Panc1 (cell line): ENCODE measurements at regions not wholly inside any gene's neighbourhood (a gene's known extent, or its start where the extent isn't known, plus 50 kb on each side); places are given as distances from the start of the nearest gene placed in this dataset.

Experiments
- POLR2AphosphoS5 ChIP-seq: IDR thresholded peaks from 2 replicates; pipeline ENCODE4 v1.6.1; 2012; ENCODE audit warnings: mild to moderate bottlenecking, low read depth, low read length, moderate library complexity
- SIN3A ChIP-seq: IDR thresholded peaks from 2 replicates; pipeline ENCODE4 v1.6.1; 2012; ENCODE audit warnings: low read depth, mild to moderate bottlenecking, low read length, moderate library complexity, borderline replicate concordance; ENCODE audit not compliant: insufficient read depth
- TCF7L2 ChIP-seq: IDR thresholded peaks from 2 replicates; pipeline ENCODE4 v1.6.1; 2011; ENCODE audit warnings: mild to moderate bottlenecking, low read depth, low read length, inconsistent platforms
- TF ChIP-seq, protein P1 (sequence below): fragments of 450-650 bp; IDR thresholded peaks from 2 replicates; pipeline ENCODE4 v1.5.1; 2017; ENCODE audit warnings: mild to moderate bottlenecking
- TF ChIP-seq, protein P2 (sequence below), 2 experiments: IDR thresholded peaks; 2 replicates each; pipeline ENCODE4 v1.6.1; 2011 to 2012; ENCODE audit warnings: low read depth in 2 of 2, control low read depth in 1 of 2, low read length in 1 of 2, mild to moderate bottlenecking in 1 of 2, moderate library complexity in 1 of 2; ENCODE audit not compliant: insufficient read depth in 1 of 2

DNA sequence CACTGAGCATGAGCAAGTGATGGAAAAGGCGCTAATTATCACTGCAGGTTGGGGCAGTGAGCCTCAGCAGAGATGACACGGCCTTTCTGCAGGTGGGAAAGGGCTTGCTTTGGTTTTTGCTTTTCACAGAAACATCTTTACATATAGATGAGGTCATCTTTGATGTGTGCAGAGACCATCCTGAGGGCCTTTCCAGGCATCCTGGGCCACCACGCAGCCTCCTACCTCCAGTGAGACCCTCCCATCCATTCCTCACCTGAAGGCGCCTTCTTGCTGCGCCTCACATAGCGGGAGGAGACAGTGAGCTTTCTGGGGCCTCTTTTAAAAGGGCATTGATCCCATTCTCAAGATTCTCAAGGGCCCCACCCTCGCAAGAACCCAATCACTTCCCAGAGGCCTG lies 235.3 kb upstream of the RAB6C start:
- TF ChIP-seq POLR2AphosphoS5 (no peak), SIN3A (no peak), TCF7L2 (no peak)
- TF ChIP-seq, protein P1, sequence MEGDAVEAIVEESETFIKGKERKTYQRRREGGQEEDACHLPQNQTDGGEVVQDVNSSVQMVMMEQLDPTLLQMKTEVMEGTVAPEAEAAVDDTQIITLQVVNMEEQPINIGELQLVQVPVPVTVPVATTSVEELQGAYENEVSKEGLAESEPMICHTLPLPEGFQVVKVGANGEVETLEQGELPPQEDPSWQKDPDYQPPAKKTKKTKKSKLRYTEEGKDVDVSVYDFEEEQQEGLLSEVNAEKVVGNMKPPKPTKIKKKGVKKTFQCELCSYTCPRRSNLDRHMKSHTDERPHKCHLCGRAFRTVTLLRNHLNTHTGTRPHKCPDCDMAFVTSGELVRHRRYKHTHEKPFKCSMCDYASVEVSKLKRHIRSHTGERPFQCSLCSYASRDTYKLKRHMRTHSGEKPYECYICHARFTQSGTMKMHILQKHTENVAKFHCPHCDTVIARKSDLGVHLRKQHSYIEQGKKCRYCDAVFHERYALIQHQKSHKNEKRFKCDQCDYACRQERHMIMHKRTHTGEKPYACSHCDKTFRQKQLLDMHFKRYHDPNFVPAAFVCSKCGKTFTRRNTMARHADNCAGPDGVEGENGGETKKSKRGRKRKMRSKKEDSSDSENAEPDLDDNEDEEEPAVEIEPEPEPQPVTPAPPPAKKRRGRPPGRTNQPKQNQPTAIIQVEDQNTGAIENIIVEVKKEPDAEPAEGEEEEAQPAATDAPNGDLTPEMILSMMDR: no peak
- TF ChIP-seq, protein P2, sequence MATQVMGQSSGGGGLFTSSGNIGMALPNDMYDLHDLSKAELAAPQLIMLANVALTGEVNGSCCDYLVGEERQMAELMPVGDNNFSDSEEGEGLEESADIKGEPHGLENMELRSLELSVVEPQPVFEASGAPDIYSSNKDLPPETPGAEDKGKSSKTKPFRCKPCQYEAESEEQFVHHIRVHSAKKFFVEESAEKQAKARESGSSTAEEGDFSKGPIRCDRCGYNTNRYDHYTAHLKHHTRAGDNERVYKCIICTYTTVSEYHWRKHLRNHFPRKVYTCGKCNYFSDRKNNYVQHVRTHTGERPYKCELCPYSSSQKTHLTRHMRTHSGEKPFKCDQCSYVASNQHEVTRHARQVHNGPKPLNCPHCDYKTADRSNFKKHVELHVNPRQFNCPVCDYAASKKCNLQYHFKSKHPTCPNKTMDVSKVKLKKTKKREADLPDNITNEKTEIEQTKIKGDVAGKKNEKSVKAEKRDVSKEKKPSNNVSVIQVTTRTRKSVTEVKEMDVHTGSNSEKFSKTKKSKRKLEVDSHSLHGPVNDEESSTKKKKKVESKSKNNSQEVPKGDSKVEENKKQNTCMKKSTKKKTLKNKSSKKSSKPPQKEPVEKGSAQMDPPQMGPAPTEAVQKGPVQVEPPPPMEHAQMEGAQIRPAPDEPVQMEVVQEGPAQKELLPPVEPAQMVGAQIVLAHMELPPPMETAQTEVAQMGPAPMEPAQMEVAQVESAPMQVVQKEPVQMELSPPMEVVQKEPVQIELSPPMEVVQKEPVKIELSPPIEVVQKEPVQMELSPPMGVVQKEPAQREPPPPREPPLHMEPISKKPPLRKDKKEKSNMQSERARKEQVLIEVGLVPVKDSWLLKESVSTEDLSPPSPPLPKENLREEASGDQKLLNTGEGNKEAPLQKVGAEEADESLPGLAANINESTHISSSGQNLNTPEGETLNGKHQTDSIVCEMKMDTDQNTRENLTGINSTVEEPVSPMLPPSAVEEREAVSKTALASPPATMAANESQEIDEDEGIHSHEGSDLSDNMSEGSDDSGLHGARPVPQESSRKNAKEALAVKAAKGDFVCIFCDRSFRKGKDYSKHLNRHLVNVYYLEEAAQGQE (IDR thresholded peaks at IDR 0.05; ENCODE audit: insufficient read depth in 1 of 2, low read depth in 2 of 2, low read length in 1 of 2): no peak
